ENCODE measurements at regions not wholly inside any gene's neighbourhood (a gene's known extent, or its start where the extent isn't known, plus 50 kb on each side); places are given as distances from the start of the nearest gene placed in this dataset.

GRCh38 chr2:150609831-150610582 lies 122.5 kb upstream of the RND3 start:
- TF ChIP-seq CTCF (conservative IDR thresholded peaks at IDR 0.05; ENCODE audit: low read depth, low read length) (no peak), EZH2 (IDR thresholded peaks at IDR 0.05; ENCODE audit: low read length, unreplicated experiment) (no peak), EZH2phosphoT487 (IDR thresholded peaks at IDR 0.05; ENCODE audit: borderline replicate concordance, low read length) (no peak)

Data from PC-3 (cell line).